Right lobe of liver (tissue), 6 donors: ENCODE measurements at regions not wholly inside any gene's neighbourhood (a gene's known extent, or its start where the extent isn't known, plus 50 kb on each side); places are given as distances from the start of the nearest gene placed in this dataset.

Experiments
- ATAC-seq, 4 donors: fragments of 200-7000 bp; cut with Tn5 transposase; one replicate each; pipeline ENCODE4 v1.9.1; 2020; ENCODE audit warnings: mild to moderate bottlenecking in 4 of 4, moderate library complexity in 4 of 4
- DNase-seq, 3 donors: peaks; one replicate each; pipeline ENCODE4 v3.0.0-alpha.2; 2020
- H3K27ac ChIP-seq, 3 donors: fragments of 200-600 bp; one replicate each; pipeline ENCODE4 v1.8.0; 2022
- H3K27me3 ChIP-seq, 2 donors: fragments of 200-600 bp; one replicate each; pipeline ENCODE4 v1.8.0; 2022
- H3K36me3 ChIP-seq, 4 donors: fragments of 200-600 bp; sonication (generic) in 1 of 4; one replicate each; pipeline versions ENCODE4 v1.5.1 to v1.8.0; 2017 to 2022; ENCODE audit warnings: control low read depth in 1 of 4
- H3K4me1 ChIP-seq, 4 donors: fragments of 200-600 bp; sonication (generic) in 1 of 4; one replicate each; pipeline versions ENCODE4 v1.5.1 to v1.8.0; 2017 to 2022; ENCODE audit warnings: control low read depth in 1 of 4
- H3K4me3 ChIP-seq, 3 donors: fragments of 200-600 bp; one replicate each; pipeline ENCODE4 v1.8.0; 2022
- H3K9me3 ChIP-seq, 4 donors: fragments of 200-600 bp; sonication (generic) in 1 of 4; one replicate each; pipeline versions ENCODE4 v1.5.1 to v1.8.0; 2017 to 2022; ENCODE audit warnings: control low read depth in 1 of 4
- POLR2A ChIP-seq: fragments of 450-650 bp; IDR thresholded peaks from one replicate; pipeline ENCODE4 v1.6.1; 2017; ENCODE audit warnings: antibody characterized with exemption, mild to moderate bottlenecking
- WGBS: methylation state at CpG from one replicate; pipeline ENCODE4 v1.1.6; 2018; ENCODE audit warnings: low coverage, low lambda C conversion rate; ENCODE audit not compliant: insufficient coverage; ENCODE audit errors: missing lambda C conversion rate; 5-methylcytosine and 5-hydroxymethylcytosine counted together
- intact Hi-C, 2 donors: fragments of 100-400 bp; cut with DNase I; formaldehyde crosslinking; loops; one replicate each; pipeline versions ENCODE4 v1.11.2 to v1.14.1; 2022
- TF ChIP-seq, protein P1 (sequence below), 4 donors: fragments of 200-600 bp in 3 of 4; fragments of 450-650 bp in 1 of 4; IDR thresholded peaks; one replicate each; pipeline versions ENCODE4 v1.5.1 to v1.8.0; 2016 to 2022; ENCODE audit warnings: antibody characterized with exemption in 4 of 4, mild to moderate bottlenecking in 2 of 4
- donor health status: DM: no; HTN: yes; CAD: no.
- donor health status: DM: no; HTN: no; CAD: no.
- donor health status: DM: no; HTN: no; CAD: no.
- donor health status: DM: no; HTN: yes; CAD: no.
- donor health status: DM: no; HTN: yes; CAD: no.

DNA sequence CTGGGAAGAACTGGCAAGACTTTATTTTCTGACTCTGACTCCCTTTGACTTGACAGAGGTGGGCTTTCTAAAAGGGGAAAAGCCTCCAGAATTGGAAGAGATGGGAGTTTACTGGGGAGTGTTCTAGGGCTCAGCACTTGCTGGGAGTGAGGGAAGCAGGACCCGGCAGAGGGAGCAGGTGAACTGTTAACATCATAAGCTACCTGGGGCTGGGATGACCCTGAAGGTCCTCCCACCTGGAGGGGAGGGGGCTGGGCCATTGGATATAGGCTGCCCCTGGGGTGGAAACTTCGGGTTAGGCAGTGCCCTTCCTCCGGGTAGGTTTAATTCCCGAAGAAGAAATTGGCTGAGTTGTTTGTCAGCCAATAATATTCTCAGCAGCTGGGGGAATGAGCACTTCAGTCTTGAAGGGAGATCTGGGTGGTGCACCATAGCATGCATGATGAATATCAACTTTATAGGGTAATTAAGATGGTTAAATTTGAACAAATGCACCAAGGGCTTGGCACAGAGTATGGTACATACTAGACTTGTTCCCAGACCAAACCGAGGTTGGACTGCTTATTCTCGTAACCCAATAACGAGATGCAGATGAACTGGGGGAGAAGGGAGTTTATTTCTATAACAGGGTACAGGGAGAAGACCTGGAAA lies 337.0 kb downstream of the HAPSTR1 start:
- 86% methylated on average over 6 of the region's 7 CpGs for WGBS
- intact Hi-C loops: no loop called here
- Histone ChIP-seq H3K27ac (no peak overlapping the region), H3K27me3 (no peaks in the 10 kb centered on the region), H3K4me1 (peaks cover 0 to 3% (median under 1%) of the 10 kb centered on the region in 4 donors), H3K9me3 (no peaks in the 10 kb centered on the region), H3K4me3 (no peak overlapping the region), H3K36me3 (no peaks in the 10 kb centered on the region)
- DNase-seq (no peak), ATAC-seq (no peak)
- TF ChIP-seq, protein P1, sequence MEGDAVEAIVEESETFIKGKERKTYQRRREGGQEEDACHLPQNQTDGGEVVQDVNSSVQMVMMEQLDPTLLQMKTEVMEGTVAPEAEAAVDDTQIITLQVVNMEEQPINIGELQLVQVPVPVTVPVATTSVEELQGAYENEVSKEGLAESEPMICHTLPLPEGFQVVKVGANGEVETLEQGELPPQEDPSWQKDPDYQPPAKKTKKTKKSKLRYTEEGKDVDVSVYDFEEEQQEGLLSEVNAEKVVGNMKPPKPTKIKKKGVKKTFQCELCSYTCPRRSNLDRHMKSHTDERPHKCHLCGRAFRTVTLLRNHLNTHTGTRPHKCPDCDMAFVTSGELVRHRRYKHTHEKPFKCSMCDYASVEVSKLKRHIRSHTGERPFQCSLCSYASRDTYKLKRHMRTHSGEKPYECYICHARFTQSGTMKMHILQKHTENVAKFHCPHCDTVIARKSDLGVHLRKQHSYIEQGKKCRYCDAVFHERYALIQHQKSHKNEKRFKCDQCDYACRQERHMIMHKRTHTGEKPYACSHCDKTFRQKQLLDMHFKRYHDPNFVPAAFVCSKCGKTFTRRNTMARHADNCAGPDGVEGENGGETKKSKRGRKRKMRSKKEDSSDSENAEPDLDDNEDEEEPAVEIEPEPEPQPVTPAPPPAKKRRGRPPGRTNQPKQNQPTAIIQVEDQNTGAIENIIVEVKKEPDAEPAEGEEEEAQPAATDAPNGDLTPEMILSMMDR (IDR thresholded peaks at IDR 0.05): no peak
- TF ChIP-seq POLR2A: no peak

DNA sequence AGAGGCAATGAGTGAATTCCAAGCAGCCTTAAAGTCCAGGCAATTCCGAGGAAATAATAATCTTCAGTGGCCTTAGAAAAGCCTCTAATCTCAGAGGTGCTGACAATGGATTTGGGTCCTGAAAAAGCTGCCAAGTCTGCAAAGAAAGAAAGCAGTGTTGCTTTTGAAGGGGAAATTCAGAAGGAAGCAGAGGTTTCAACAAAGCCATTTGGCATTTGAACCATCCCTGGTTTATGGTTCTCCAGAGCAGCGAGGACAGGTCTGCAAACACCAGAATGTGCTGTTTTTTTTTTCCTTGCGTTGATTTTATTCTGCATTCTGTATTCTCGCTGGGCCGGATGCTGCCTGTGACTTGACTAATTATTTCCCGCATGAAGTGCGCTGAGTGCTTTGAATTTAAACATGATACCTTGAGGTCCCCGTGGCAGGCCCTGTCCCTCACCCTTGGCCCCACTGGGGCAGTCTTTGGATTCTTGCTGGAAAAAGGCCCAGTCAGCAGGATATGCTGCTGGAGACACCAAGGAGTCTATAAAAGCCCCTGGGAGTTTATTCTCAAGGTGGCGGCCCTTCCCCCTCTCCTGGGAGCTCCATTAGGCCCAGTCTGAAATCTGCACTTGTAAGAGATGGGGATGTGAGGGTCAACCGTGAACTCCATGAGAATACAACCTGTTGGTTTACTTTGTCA lies 338.3 kb downstream of the HAPSTR1 start:
- ATAC-seq (no peak), DNase-seq (no peak)
- 63% methylated on average over 8 of the region's 10 CpGs for WGBS
- no peaks in the 10 kb centered on the region for H3K4me1 ChIP-seq
- H3K27ac ChIP-seq: no peak overlapping the region
- TF ChIP-seq POLR2A: no peak
- TF ChIP-seq, protein P1 (IDR thresholded peaks at IDR 0.05): no peak
- H3K27me3 ChIP-seq: no peaks in the 10 kb centered on the region
- no peaks in the 10 kb centered on the region for H3K36me3 ChIP-seq
- intact Hi-C loops: no loop called here
- no peak overlapping the region for H3K4me3 ChIP-seq
- no peaks in the 10 kb centered on the region for H3K9me3 ChIP-seq

DNA sequence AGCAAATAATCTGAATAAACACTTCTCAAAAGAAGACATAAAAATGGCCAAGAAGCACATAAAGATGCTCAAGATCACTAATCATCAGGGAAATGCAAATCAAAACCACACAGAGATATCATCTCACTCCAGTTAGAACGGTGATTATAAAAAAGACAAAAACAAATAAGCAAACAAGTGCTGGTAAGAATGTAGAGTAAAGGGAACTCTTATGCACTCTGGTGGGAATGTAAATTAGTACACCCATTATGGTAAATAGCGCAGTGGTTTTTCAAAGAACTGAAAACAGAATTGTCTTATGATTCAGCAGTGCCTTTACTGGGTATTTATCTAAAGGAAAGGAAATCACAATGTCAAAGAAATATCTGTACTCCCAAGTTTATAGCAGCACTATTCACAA lies 343.2 kb downstream of the HAPSTR1 start:
- 44% methylated on average over 2 of the region's 2 CpGs for WGBS
- H3K9me3 ChIP-seq: no peaks in the 10 kb centered on the region
- TF ChIP-seq, protein P1 (IDR thresholded peaks at IDR 0.05): peak in 2 of 4 donors; percentile 4 to 21
- TF ChIP-seq POLR2A: no peak
- DNase-seq (no peak), ATAC-seq (peak in 3 of 4 donors; percentile 30 to 53 (median 31))
- no peak overlapping the region for H3K4me3 ChIP-seq
- intact Hi-C loops: no loop called here
- H3K27me3 ChIP-seq: no peaks in the 10 kb centered on the region
- no peaks in the 10 kb centered on the region for H3K4me1 ChIP-seq
- no peak overlapping the region for H3K27ac ChIP-seq
- H3K36me3 ChIP-seq: no peaks in the 10 kb centered on the region

DNA sequence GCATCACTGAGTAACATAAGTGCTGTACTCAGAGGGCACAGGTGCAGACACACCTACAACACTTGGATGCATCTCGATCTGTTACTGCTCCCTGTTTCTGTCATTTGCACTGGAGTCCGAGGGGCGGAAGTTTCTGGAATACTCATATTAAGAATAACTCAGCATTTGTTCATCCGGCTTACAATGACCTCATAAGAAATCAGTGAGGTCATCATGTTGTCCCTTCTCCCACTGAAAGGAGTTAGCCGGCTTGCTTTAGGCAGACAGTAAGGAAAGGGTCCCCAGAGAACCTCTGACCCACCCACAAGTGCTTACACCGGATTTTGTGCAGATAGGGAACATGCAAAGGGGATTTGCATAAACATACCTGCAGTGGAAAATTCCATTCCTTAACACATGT lies 344.7 kb downstream of the HAPSTR1 start:
- no peaks in the 10 kb centered on the region for H3K36me3 ChIP-seq
- no peak for ATAC-seq
- no peak for DNase-seq
- H3K9me3 ChIP-seq: no peaks in the 10 kb centered on the region
- H3K4me3 ChIP-seq: no peak overlapping the region
- intact Hi-C loops: no loop called here
- H3K4me1 ChIP-seq: no peaks in the 10 kb centered on the region
- whole genome bisulfite sequencing: 89% methylated on average over 3 of the region's 6 CpGs
- no peak overlapping the region for H3K27ac ChIP-seq
- TF ChIP-seq, protein P1 (IDR thresholded peaks at IDR 0.05): no peak
- TF ChIP-seq POLR2A: no peak
- H3K27me3 ChIP-seq: no peaks in the 10 kb centered on the region
